ENCODE measurements at regions not wholly inside any gene's neighbourhood (a gene's known extent, or its start where the extent isn't known, plus 50 kb on each side); places are given as distances from the start of the nearest gene placed in this dataset.
A peak's percentile ranks its signal among the peaks of the same experiment; 100 is the strongest.

DNA sequence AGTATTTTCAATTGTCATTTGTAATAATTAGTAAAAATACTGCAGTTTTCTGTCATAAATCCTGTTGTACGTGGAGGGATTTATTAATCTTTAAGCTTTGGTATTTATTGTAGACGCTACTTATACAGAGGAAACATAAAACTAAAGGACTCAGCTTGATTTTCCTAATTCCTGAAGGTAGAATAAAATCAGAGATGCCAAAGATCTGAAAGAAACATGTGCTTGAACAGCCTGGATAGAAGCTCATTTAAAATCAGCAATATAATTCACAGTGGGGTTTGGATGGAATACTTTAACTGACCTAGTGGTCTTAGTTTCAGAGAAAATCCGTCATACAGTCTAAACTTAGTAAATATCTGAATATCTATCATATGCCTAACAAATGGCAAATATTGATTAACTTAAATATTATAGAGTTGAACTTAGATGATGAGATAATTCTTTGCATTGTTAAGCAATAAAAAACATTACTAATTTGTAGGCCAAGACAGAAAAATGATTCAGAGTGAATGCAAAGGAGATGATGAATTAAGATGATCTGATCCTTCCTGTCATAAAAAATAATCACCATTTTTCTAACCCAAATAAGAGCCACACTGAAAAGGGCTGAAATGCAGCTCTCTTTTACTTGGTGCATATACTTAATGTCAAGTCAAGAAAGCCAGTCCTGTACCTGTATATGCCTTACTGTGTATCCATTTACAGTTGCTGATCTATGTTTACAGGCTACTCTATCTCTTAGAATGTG is 397.1 kb upstream of the DCN start:
- Mint-ChIP-seq H3K27ac (no peak overlapping the region), H3K27me3 (peaks cover 4% of the 10 kb centered on the region)
- ATAC-seq: no peak

DNA sequence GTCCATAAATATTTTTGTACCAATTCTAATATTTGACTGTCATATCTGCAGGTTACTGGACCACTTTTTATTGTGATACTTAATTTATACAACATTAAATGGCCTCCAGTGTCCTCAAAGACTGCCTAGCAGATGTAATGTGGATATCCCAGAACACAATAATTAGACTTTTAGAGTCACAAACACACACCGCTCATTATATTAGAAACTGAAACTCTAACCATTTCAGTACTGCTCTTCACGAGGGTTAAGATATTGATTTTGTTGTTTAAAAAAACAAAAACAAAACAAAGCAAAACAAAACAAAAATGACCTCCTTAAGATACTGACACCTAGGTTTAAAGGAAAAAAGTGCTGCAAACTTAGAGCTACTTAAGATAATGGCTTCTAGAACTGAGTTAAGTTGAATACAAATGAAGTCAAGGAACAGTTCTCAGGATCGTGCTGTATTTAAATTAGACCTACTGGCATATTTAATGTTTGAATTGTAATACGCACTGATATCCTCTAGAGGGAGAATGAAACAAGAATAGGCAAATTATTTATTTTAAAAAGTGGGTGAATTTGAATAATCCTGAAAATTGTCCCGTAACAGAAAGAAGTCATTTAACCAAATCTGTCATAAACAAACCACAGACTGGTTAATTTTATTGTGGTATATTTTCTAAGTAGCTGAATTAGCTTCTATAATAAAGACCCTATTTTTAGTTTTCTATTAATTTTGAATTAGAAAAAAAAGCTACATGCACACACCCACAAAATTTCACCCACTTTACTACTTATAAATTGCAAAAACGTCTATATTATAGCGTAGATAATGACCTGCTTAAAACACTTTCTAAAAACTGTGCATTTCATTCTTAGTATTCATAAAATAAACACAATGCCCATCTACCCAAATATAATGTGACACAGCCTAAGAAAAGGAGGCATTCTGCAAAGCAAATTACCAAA is 395.2 kb upstream of the DCN start:
- DNase-seq (no peak), ATAC-seq (no peak)
- Mint-ChIP-seq H3K27ac (peak overlapping the region; percentile 57), H3K4me1 (peaks cover 11% of the 10 kb centered on the region), H3K9me3 (no peaks in the 10 kb centered on the region), H3K4me3 (peak overlapping the region; percentile 72), H3K27me3 (peaks cover 4% of the 10 kb centered on the region), H3K36me3 (ENCODE audit: low read depth) (no peaks in the 10 kb centered on the region)

More for the DNA sequence above, 397.1 kb upstream of the DCN start:
- H3K4me1 Mint-ChIP-seq: peaks cover 11% of the 10 kb centered on the region
- no peaks in the 10 kb centered on the region for H3K9me3 Mint-ChIP-seq
- no peak for DNase-seq
- H3K36me3 Mint-ChIP-seq (ENCODE audit: low read depth): no peaks in the 10 kb centered on the region
- no peak overlapping the region for H3K4me3 Mint-ChIP-seq

DNA sequence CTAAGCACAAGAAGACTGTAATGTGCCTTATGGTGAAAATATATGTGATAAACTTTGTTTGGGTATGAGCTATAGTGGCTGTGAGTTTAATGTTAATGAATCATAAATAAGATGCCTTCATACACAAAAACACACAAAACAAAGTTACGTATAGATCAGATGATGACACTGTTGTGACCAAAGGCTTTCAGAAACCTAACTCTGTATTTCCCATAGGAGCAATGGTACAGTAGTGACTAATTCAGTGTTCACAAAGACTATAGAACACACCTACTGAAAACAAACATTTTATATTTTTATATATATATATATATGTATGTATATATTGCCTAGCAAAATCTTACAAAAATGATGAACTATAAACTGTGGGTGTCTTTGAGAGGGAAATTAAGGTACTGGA is 393.8 kb upstream of the DCN start:
- H3K4me3 Mint-ChIP-seq: no peak overlapping the region
- no peak for DNase-seq
- no peaks in the 10 kb centered on the region for H3K9me3 Mint-ChIP-seq
- H3K27me3 Mint-ChIP-seq: peaks cover 4% of the 10 kb centered on the region
- peaks cover 11% of the 10 kb centered on the region for H3K4me1 Mint-ChIP-seq
- H3K36me3 Mint-ChIP-seq (ENCODE audit: low read depth): no peaks in the 10 kb centered on the region
- no peak for ATAC-seq
- no peak overlapping the region for H3K27ac Mint-ChIP-seq

DNA sequence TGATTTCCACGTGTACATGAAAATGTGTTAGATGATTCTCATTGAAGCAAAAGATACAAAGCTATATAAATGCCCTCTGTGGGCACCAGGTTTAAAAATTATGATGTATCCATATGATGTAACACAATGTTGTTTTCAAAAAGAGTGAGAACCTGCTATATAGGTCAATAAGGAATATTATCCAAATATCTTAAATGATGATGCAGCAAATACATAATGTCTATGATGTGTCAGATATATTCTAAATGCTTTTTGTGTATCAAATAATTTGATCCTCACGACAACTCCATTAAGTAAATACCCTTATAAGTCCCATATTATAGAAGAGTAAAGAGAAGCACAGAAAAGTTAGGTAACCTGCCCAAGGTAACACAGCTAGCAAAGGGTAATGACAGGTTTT is 393.0 kb upstream of the DCN start:
- Mint-ChIP-seq H3K4me1 (peaks cover 11% of the 10 kb centered on the region), H3K27me3 (peaks cover 4% of the 10 kb centered on the region), H3K36me3 (ENCODE audit: low read depth) (no peaks in the 10 kb centered on the region), H3K4me3 (no peak overlapping the region), H3K27ac (no peak overlapping the region), H3K9me3 (no peaks in the 10 kb centered on the region)
- ATAC-seq (no peak), DNase-seq (no peak)

DNA sequence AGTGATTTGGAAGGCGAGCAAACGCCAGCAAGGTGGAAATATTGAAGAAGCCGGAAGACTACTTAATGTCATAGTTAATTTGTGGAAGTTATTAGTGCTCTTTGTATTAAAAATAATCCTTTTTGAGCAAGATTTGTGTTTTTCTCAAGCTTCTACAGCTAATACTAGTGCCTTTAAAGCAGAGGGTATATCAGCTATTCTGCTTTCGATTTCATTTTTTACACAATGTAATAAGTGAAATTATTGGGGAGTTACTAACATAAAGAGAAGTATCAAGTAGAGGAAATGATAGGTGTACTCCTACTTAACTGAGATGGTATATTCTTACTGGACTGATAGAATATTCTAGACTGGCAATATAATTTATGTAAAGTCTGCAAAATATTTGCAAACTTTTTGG is 392.4 kb upstream of the DCN start:
- Mint-ChIP-seq H3K4me3 (no peak overlapping the region), H3K27me3 (peaks cover 4% of the 10 kb centered on the region), H3K4me1 (peaks cover 11% of the 10 kb centered on the region), H3K9me3 (no peaks in the 10 kb centered on the region), H3K36me3 (ENCODE audit: low read depth) (no peaks in the 10 kb centered on the region), H3K27ac (no peak overlapping the region)
- no peak for ATAC-seq
- no peak for DNase-seq

DNA sequence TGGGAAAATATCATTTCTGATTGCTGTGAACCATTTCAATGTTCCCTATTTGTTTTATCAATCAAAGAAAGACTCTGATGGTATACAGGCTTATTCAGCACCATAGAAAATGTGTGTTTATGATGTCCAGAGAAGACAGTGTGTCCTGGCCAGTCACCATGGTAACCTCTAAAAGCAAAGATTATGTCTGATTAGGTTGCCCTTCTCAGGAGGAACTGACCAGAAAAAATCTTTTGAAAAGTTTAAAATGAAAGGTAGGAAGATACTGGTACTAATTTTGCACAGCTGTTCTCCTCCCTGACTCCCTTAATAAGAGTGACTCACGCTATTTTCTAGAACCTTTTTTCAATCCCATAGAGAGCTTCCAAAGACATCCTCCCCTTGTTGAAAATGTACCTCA is 391.8 kb upstream of the DCN start:
- Mint-ChIP-seq H3K36me3 (ENCODE audit: low read depth) (no peaks in the 10 kb centered on the region), H3K4me1 (peaks cover 11% of the 10 kb centered on the region), H3K4me3 (no peak overlapping the region), H3K9me3 (no peaks in the 10 kb centered on the region), H3K27ac (no peak overlapping the region), H3K27me3 (peaks cover 4% of the 10 kb centered on the region)
- DNase-seq (no peak), ATAC-seq (no peak)

DNA sequence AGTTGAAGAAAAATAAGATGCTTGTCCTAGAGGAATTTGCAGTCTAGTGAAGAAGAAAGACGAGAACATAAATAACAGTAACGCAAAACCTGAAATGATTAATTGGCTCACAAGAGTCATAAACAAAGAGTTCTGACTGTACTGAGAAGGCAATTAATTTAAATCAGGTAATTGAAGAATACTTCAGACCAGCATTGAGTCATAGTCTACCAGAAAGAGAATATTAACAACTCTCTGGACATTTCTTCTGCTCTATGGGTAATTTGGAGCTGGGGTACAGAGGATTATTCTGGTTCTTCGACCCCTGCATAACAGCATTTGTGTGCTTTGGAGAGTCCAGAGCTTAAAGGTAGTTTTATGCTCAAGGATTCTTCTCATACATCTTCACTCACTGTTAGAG is 390.3 kb upstream of the DCN start:
- Mint-ChIP-seq H3K4me1 (peaks cover 4% of the 10 kb centered on the region), H3K36me3 (ENCODE audit: low read depth) (no peaks in the 10 kb centered on the region), H3K4me3 (no peak overlapping the region), H3K27me3 (peaks cover 2% of the 10 kb centered on the region), H3K9me3 (no peaks in the 10 kb centered on the region), H3K27ac (no peak overlapping the region)
- ATAC-seq: no peak
- no peak for DNase-seq

DNA sequence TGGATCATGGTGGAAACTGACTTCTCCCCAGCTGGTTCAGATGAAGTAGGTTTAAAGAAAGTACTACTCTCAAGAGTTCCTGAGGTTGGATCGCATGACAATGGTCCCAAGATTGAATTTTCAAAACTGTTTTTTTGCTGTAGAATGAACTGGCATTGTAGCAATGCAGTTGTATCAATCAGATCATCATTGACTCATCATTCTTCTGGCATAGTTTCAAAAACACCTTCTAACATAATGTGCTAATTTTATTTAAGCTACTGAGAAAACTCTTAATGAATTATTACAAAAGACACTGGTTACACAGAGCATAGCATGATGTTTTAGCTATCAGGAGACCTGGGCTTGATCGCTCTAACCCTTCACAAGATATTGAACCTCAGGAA is 384.5 kb upstream of the DCN start:
- Mint-ChIP-seq H3K9me3 (peaks cover 4% of the 10 kb centered on the region), H3K36me3 (ENCODE audit: low read depth) (no peaks in the 10 kb centered on the region), H3K4me1 (peaks cover 24% of the 10 kb centered on the region), H3K27ac (no peak overlapping the region), H3K27me3 (no peaks in the 10 kb centered on the region), H3K4me3 (no peak overlapping the region)
- no peak for ATAC-seq
- DNase-seq: no peak

DNA sequence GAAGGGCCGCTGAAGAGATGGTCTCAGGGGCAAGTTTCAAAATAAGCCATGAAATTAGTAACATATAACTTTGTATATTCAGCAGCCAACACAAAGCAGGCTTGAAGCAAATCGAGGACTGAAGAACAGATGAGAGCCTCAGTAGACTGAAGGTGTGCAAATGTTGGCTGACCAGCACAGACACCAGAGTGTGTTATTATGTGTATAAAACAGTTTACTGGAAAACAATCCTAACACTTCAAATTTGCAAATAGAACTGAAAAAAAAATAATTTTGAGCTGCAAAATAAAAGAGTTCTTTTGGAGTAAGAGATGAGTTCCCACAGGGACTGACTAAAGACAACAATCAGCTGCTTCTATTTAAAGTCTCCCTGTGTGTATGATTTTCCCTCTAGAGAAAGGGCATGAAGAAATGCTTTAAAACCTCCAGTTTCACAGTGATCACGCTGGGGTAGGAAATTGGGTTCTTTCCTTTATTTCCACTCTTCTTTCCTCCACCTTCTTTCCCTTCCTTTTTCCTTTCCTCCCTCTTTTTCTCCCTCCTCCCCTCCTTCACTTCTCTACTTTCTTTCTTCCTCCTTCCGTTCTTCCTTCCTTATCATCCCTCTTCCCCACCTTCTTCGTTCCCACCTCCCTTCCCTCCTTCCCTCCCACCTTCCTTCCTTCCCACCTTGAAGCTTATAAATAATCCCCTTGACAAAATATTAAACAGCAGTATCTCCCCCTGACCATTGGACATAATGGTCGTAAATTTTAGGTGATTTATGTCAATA is 383.9 kb upstream of the DCN start:
- H3K36me3 Mint-ChIP-seq (ENCODE audit: low read depth): no peaks in the 10 kb centered on the region
- H3K27ac Mint-ChIP-seq: no peak overlapping the region
- peaks cover 4% of the 10 kb centered on the region for H3K9me3 Mint-ChIP-seq
- no peak overlapping the region for H3K4me3 Mint-ChIP-seq
- ATAC-seq (no peak), DNase-seq (no peak)
- no peaks in the 10 kb centered on the region for H3K27me3 Mint-ChIP-seq
- H3K4me1 Mint-ChIP-seq: peaks cover 26% of the 10 kb centered on the region

DNA sequence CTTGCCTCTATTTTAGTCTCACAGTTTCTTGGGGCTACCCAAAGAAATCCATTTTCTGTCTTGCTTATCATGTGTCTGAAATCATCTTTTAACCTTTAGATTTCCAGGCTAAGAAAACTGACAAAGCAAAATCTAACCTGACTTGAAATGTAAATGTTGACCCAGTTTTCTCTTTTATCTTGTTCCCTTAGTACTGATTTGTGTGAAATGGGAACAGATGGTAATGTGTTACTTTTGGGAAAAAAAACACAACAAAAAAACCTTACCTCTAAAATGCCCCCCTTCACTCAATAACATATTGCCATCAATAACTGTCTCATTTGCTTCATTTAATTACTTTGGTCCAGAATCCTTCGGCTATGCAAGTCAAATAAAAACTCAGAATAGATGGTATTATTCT is 383.2 kb upstream of the DCN start:
- peaks cover 28% of the 10 kb centered on the region for H3K4me1 Mint-ChIP-seq
- H3K9me3 Mint-ChIP-seq: peaks cover 4% of the 10 kb centered on the region
- H3K27ac Mint-ChIP-seq: no peak overlapping the region
- DNase-seq: no peak
- ATAC-seq: no peak
- no peak overlapping the region for H3K4me3 Mint-ChIP-seq
- H3K36me3 Mint-ChIP-seq (ENCODE audit: low read depth): no peaks in the 10 kb centered on the region
- H3K27me3 Mint-ChIP-seq: no peaks in the 10 kb centered on the region

DNA sequence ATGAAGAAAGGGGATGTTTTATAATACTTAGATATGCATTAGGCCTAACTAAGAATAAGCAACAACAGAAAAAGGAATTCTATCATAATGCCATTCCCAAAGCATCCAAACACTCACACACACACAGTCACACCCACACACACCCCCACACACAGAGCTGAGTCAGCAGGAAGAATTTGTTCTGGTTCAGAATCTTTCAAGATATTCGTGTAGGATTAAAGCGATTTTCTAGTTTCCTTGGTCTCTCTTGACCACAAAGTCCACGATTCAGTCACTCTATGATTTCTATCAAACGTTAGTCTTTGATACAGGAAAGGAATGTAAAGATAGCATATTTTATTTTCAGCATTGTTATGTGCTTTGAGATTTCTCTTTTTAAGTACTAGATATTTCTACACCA is 382.6 kb upstream of the DCN start:
- ATAC-seq (no peak), DNase-seq (peak; percentile 11)
- Mint-ChIP-seq H3K27me3 (no peaks in the 10 kb centered on the region), H3K4me3 (no peak overlapping the region), H3K36me3 (ENCODE audit: low read depth) (no peaks in the 10 kb centered on the region), H3K9me3 (peaks cover 4% of the 10 kb centered on the region), H3K27ac (peak overlapping the region; percentile 5), H3K4me1 (peaks cover 28% of the 10 kb centered on the region)

DNA sequence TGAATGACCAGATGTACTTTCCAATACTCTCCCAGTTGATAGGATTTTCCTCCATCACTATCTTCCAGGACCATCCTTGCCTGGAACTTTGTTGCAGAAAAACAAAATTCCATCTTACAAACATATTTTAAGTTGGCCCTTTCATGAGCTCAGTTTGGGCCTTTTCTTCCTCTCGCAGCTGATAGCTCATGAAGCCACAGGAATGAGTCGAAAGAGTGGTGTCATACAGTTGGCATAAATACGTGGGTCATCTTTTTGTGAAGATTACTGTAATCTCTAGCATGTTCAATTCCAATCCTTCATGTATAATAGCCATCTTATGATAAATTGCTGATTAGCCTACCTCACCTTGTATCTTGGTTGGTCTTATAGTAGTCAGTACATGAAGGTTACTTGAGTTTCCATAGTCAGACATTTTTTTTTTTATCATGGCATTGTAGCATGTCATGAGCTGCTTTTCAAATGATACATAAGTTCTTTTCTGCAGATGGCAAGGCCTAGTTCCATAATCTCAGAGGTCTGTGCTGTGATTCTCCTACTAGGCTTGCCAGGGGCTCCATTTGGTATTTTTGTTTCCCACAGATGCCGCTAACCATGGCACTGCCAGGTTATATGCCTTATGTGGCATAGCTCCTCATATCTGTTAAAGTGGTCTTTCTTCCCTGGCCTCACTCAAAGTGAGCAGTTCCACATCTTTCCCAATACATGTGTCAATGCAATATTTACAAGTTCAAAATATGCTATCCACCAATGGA is 380.6 kb upstream of the DCN start:
- Mint-ChIP-seq H3K9me3 (peaks cover 12% of the 10 kb centered on the region), H3K4me3 (no peak overlapping the region), H3K27ac (peak overlapping the region; percentile 64), H3K27me3 (no peaks in the 10 kb centered on the region), H3K4me1 (peaks cover 28% of the 10 kb centered on the region), H3K36me3 (ENCODE audit: low read depth) (peaks cover 2% of the 10 kb centered on the region)
- ATAC-seq (no peak), DNase-seq (no peak)

DNA sequence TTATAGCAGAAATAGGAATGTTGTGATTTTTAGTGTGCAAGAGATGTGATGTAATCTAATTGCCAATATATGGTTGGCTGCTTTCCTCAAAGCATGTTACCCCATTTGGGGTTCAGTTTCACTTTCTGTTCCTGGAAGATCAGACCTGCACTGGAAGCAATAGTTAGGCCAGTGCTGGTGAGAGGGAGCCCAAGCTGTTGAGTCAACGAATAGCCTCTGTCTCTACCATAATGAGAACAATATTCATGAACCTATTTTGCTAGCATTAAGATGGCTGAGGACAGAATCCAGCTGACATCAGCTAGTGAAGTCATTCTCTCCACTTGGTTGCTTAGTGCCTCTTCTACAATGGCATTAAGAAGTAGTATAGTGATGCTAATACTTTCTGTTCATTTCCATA is 379.9 kb upstream of the DCN start:
- H3K4me3 Mint-ChIP-seq: no peak overlapping the region
- peaks cover 12% of the 10 kb centered on the region for H3K9me3 Mint-ChIP-seq
- no peak overlapping the region for H3K27ac Mint-ChIP-seq
- peak; percentile 69 for ATAC-seq
- peaks cover 28% of the 10 kb centered on the region for H3K4me1 Mint-ChIP-seq
- no peak for DNase-seq
- peaks cover 2% of the 10 kb centered on the region for H3K36me3 Mint-ChIP-seq (ENCODE audit: low read depth)
- no peaks in the 10 kb centered on the region for H3K27me3 Mint-ChIP-seq

DNA sequence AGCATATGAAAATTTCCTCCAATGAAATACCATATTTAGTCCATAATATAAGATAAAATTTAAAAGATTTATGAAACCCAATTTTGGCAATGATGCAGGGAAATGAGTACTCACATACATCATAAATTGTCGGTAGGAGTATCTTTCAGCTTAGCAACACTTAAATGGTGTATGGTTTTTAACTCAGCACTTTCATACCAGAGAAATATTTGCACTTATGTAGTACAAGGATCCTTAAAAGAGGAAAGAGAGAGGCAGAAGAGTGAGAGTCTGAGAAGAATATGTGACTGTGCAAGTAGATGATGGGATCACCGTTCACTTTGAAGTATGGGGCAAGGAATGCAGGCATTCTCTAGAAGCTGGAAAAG is 379.3 kb upstream of the DCN start:
- H3K4me3 Mint-ChIP-seq: no peak overlapping the region
- no peak overlapping the region for H3K27ac Mint-ChIP-seq
- H3K36me3 Mint-ChIP-seq (ENCODE audit: low read depth): peaks cover 2% of the 10 kb centered on the region
- ATAC-seq (no peak), DNase-seq (no peak)
- H3K9me3 Mint-ChIP-seq: peaks cover 12% of the 10 kb centered on the region
- H3K4me1 Mint-ChIP-seq: peaks cover 27% of the 10 kb centered on the region
- H3K27me3 Mint-ChIP-seq: no peaks in the 10 kb centered on the region
